HEK293 (cell line): ENCODE measurements at regions not wholly inside any gene's neighbourhood (a gene's known extent, or its start where the extent isn't known, plus 50 kb on each side); places are given as distances from the start of the nearest gene placed in this dataset.

Experiments used
- CTCF ChIP-seq: fragments of 450-650 bp; formaldehyde crosslinking; IDR thresholded peaks from 2 replicates; pipeline ENCODE4 v1.5.1; 2016; ENCODE audit warnings: missing biosample characterization, missing genetic modification characterization
- RBAK ChIP-seq: fragments of 450-650 bp; formaldehyde crosslinking; IDR thresholded peaks from 2 replicates; pipeline ENCODE4 v1.5.1; 2016; ENCODE audit warnings: missing biosample characterization, missing genetic modification characterization
- ZNF785 ChIP-seq: fragments of 450-650 bp; formaldehyde crosslinking; IDR thresholded peaks from 2 replicates; pipeline ENCODE4 v1.5.1; 2016; ENCODE audit warnings: missing biosample characterization, missing genetic modification characterization
- TF ChIP-seq, protein P1 (sequence below): IDR thresholded peaks from 2 replicates; pipeline ENCODE4 v1.6.1; 2011; ENCODE audit warnings: mild to moderate bottlenecking, low read depth, low read length, borderline replicate concordance

- TF ChIP-seq, protein P1, sequence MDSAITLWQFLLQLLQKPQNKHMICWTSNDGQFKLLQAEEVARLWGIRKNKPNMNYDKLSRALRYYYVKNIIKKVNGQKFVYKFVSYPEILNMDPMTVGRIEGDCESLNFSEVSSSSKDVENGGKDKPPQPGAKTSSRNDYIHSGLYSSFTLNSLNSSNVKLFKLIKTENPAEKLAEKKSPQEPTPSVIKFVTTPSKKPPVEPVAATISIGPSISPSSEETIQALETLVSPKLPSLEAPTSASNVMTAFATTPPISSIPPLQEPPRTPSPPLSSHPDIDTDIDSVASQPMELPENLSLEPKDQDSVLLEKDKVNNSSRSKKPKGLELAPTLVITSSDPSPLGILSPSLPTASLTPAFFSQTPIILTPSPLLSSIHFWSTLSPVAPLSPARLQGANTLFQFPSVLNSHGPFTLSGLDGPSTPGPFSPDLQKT = no peak
- TF ChIP-seq RBAK (tag by site-specific recombination) (no peak), CTCF (tag by site-specific recombination) (no peak), ZNF785 (tag by site-specific recombination) (no peak)
These were observed 768.8 kb downstream of the PDCD6IP start for GRCh38 chr3:34567266-34567665.
